HG02870 (cell line): ENCODE measurements at regions not wholly inside any gene's neighbourhood (a gene's known extent, or its start where the extent isn't known, plus 50 kb on each side); places are given as distances from the start of the nearest gene placed in this dataset.
A peak's percentile ranks its signal among the peaks of the same experiment; 100 is the strongest.

Experiments
- ATAC-seq: cut with Tn5 transposase; IDR thresholded peaks from one replicate; pipeline ENCODE4 v1.9.1; 2021; ENCODE audit warnings: mild to moderate bottlenecking, moderate library complexity; ENCODE audit not compliant: unreplicated experiment

DNA sequence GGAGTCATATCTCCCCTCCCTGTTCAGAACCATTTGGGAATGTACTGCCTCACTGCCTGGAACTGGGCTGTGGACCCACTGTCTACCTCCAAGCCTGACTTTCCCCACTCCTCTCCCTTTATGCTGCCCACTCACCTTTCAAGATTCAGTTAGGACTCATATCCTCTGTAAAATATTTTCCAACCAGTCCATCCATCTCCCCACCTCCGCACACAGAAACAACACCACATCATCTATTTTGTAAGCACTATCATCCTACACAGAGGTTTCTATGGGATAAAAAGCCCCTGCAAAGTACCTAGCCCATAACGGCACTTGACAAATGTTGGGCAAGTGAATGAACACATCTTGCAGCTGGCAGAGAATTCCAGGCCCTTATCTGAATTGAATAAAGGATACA, 250.8 kb downstream of the ANAPC1 start:
- ATAC-seq = no peak

- ATAC-seq = no peak
Observed at GRCh38 chr2:111633643-111634042, 250.3 kb downstream of the ANAPC1 start.

DNA sequence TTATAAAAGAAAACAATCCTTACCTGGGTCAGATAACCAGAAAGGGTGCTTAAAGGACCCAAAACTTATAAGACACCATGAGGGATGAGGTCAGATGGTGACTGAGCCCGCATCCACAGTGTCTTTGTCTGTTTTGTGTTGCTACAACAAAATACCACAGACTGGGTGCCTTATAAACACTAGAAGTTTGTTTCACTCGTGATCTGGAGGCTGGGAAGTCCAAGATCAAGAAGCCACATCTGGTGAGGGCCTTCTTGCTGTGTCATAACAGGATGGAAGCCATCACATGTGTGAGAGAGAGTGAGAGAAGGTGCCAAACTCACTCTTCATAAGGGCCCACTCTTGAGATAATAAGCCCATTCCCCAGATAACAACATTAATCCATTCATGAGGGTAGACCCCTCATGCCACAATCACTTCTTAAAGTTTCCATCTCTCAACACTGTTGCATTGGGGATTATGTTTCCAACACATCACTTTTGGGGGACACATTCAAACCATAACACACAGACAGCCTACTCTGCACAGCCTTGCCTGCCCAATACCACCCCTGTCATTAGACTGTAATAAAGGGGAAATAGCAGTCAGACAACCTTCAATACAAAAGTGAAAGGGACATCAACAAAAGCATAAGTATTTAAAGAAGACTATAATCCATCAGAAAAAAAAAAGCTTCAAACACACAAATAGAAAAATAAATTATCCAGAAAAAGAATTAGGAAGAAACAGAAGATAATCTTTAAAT, 249.8 kb downstream of the ANAPC1 start:
- no peak for ATAC-seq

- ATAC-seq = no peak
Observed at GRCh38 chr2:111634995-111635538, 248.9 kb downstream of the ANAPC1 start.

DNA sequence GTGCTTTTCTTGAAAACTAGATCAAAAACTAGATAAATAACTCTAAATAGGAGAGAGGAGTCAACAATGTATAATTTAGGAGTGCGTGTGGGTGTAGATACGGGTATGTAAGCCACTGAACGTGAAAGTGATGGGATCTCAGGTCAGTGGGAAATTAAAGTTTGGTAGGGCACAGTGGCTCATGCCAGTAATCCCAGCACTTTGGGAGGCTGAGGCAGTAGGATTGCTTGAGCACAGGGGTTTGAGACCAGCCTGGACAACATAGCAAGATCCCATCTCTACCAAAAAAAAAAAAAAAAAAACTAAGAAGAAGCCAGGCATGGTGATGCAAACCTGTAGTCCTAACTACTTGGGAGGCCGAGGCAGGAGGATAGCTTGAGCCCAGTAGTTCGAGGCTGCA, 247.1 kb downstream of the ANAPC1 start:
- ATAC-seq = no peak

- ATAC-seq = no peak
Observed at GRCh38 chr2:111638274-111638877, 245.6 kb downstream of the ANAPC1 start.

GRCh38 chr2:111640480-111640879, 243.5 kb downstream of the ANAPC1 start:
- no peak for ATAC-seq

DNA sequence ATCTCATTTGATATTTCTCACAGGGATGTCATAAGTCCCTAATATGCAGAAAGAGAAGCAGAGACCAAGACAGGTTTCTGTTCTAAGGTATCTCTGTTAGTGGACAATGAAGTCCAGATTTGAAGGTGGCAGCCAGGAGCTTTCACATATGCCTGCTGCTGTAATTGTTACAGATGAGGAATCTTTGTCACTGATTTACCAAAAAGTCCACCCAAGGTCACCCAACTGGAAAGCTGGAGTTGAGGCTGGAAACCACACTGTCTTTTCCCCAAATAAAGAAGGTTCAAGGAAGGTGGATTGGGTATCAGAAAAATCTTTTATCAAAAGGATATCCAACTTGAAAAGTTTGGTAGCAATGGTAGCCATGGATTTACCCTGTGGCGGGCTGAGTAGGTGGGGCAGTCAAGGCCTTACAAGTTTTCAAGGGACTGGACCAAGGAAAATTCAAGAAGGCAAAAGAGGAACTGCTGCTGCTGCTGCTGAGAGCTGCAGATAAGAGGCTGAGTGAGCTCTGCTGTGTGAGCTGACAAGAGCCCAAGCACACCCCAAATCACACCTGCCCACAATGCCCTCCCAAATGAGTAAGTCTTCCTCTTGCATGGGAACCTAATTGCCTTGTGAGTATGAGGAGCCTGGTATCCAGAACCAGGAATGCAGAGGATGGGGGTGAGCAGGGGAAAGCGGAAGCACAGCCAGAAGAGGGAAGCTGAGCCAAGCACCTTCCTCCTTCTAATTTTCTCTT, 241.2 kb downstream of the ANAPC1 start:
- no peak for ATAC-seq

- no peak for ATAC-seq
Observed at GRCh38 chr2:111643759-111644158, 240.2 kb downstream of the ANAPC1 start.

DNA sequence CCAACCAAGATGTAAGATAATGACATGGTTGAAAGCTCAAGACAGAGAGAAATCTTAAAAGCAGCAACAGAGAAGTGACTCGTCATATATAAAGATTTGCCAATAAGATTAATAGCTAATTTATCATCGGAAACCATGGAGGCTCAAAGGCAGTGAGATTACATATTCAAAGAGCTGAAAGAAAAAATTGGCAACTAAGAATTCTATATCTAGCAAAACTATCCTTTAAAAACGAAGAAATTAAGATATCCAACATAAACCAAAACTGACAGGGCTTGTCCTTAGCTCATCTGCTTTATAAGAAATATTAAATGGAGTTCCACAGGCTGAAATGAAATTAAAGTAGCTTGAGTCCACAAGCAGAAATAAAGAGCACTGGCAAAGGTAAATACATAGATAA, 236.6 kb downstream of the ANAPC1 start:
- ATAC-seq = no peak

GRCh38 chr2:111652038-111652437, 232.0 kb downstream of the ANAPC1 start:
- peak; percentile 48 for ATAC-seq

- ATAC-seq = no peak
Observed at GRCh38 chr2:111652681-111653080, 231.3 kb downstream of the ANAPC1 start.

DNA sequence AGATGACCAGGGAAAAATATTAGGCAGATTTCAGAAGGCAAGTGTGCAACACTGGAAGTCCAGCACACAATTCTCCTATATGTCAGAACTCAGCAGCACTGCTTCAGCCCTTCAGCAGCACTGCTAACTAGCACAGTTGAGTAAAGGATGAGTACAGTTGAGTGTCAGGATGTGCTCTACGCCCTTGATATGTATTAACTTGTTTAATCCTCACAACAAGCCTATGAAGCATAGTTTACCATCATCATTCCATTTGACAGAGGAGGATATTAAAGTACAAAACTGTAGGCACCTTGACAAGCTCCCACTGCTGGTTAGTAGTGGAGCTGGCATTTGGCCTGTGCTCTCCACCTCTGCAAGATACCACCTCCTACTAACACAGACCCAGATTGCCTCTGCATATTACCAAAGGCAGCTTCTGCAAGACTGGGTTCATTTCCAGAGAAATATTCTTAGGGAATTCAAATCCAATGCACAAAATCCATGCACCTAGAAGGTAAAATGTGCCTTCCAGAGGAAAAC, 230.8 kb downstream of the ANAPC1 start:
- ATAC-seq = no peak

GRCh38 chr2:111653913-111654312, 230.1 kb downstream of the ANAPC1 start:
- ATAC-seq = no peak

- no peak for ATAC-seq
Observed at GRCh38 chr2:111654829-111655228, 229.2 kb downstream of the ANAPC1 start.

DNA sequence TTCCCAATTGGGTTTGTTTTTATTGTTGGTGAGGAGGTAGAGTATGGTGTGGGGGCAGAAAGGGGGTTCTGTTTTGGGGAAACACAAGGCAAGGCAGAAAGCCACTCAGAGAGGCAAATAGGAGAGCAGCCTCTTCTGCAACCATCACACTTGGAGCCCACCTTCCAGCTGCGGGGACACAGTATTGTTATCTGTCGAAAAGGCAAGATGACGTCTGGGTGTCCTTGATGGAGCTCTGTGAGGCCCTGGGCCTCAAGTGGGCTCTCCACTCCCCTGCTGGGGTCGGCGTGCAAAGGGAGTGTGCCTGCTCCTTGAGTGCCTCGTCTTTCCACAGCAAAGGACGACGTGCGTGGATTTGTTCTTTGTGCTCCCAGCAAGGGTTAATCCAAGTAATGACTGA, 227.6 kb downstream of the ANAPC1 start:
- ATAC-seq = no peak

DNA sequence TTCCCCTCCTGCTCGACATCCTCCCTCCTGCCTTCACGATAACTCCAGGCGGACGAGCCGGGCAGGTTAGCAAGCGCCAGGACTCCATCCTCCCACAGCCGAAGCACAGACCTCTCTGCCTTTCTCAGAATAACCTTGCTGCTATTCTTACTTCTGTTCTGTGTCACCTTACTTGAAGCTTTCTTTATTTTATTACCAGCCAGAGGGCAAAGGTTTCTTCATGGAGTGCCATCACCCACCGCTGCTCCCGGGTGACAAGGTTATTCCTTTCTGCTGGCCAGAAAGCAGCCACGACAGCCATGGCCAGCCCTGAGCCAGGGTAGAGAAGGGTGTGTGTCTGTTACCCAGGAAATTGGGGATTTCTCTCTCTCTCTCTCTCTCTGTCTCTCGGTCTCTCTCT, 227.1 kb downstream of the ANAPC1 start:
- ATAC-seq = no peak

DNA sequence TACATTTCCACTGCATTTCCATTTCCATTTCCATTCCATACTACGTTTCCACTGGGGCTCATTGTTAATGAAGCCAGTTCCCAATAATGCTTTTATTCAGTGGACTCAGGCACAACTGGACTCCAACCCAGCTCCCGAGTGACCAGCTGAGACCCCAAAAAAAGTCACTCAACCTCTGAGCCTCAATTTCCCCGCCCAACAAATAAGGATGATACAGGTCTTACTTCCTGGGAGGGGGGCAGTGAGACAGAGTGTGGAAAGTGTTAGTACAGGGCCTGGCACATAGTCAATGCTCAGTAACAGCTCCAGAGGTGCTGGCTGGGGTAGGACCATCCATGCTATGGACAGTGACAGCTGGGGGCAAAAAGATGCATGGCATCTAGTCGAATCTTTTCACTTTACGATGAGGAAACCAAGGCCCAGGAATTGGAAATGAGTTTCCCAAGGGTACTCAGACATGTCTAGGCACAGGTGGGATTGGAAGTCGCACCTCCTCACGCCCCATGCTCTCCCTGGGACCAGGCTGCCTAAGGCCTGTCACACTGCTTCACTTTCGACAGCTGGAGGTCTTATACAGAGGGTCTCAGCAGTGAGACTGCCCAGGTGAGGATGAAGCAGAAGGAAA, 226.5 kb downstream of the ANAPC1 start:
- ATAC-seq = no peak

DNA sequence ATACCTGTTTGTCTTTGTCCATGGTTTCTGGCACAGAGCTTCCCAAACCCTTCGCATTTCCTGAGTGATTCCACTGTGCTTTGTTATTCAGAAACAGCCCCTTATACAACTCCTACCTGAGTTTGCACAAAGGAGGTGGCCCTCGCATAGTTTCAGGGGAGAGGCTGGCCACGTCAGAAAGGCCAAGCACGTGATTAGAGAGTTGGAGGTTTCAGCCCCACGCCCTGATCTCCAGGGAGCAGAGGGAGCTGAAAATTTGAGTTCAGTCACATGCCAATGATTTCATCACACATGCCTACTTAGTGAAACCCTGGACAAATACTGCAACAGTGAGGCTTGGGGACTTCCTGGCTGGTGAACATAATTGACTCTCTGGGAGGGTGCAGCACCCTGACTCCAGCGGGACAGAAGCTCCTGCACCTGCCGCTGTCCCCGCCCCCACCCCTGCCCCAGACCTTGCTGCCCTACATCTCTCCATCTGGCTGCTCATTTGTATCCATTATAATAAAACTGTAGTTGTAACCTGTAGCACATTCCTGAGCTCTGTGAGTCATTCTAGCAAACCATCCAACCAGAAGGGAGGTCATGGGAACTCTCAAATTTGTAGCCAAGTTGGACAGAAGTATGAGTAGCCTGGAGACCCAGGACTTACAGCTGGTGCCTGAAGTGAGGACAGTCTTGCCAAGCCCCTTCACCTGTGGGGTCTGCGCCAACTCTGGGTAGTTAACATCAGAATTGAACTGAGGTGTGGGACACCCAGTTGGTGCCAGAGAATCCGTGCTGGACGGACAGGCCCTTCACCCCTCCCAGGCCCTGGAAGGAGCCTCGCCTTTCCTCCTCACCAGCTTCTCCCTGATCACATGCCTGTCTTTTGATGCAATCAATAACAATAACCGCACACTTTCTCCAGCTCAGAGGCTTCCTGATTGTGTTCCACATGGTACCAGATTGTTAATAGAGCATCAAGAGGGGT, 224.3 kb downstream of the ANAPC1 start:
- ATAC-seq = no peak

DNA sequence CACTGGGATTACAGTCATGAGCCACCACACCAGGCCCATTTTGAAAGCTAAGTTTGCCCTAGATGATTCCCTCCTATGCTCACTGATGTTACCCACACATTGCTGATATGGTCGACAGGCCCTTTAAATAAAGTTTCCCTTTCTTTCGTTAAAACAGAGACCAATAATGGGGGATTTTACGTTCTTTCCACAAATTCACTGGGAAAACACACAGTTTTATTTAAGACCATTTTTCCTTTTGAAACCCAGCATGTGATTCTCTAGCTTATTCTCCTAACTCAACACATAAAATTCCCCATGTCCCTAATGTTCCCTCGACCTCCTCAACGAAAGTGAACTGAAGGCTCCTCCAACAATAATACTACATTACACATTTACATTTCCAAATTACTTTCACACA, 223.2 kb downstream of the ANAPC1 start:
- ATAC-seq = no peak
